OCI-LY1 (cell line): ENCODE measurements at regions not wholly inside any gene's neighbourhood (a gene's known extent, or its start where the extent isn't known, plus 50 kb on each side); places are given as distances from the start of the nearest gene placed in this dataset.

Source experiments
- H2AFZ ChIP-seq: fragments of 200-600 bp; sonication (generic), shearing (Covaris generic); 2 replicates; pipeline ENCODE4 v1.6.0; 2014; ENCODE audit warnings: antibody characterized with exemption, mild to moderate bottlenecking, low read length
- H3F3A ChIP-seq: fragments of 200-600 bp; sonication (generic), shearing (Covaris generic); 2 replicates; pipeline ENCODE4 v1.6.0; 2014; ENCODE audit warnings: mild to moderate bottlenecking, antibody characterized with exemption, low read length, moderate library complexity; ENCODE audit not compliant: insufficient read depth
- H3K27ac ChIP-seq: fragments of 200-600 bp; sonication (generic); 2 replicates; pipeline ENCODE4 v1.5.1; 2014; ENCODE audit warnings: low read length, mixed run types, mild to moderate bottlenecking, low read depth; ENCODE audit not compliant: poor library complexity, severe bottlenecking
- H3K27me3 ChIP-seq: fragments of 200-600 bp; sonication (generic); 2 replicates; pipeline ENCODE4 v1.6.0; 2014; ENCODE audit warnings: antibody characterized with exemption, mild to moderate bottlenecking, low read length, moderate library complexity; ENCODE audit not compliant: insufficient read depth
- H3K36me3 ChIP-seq: fragments of 200-600 bp; sonication (generic); 2 replicates; pipeline ENCODE4 v1.6.1; 2014; ENCODE audit warnings: mild to moderate bottlenecking, antibody characterized with exemption, low read length, moderate library complexity, mixed read lengths; ENCODE audit not compliant: insufficient read depth
- H3K4me1 ChIP-seq: fragments of 200-600 bp; sonication (generic); 2 replicates; pipeline ENCODE4 v1.5.1; 2014; ENCODE audit warnings: mild to moderate bottlenecking, low read length, moderate library complexity; ENCODE audit not compliant: insufficient read depth, severe bottlenecking
- H3K4me2 ChIP-seq: fragments of 200-600 bp; sonication (generic), shearing (Covaris generic); 2 replicates; pipeline ENCODE4 v1.6.1; 2014; ENCODE audit warnings: low read length
- H3K4me3 ChIP-seq: fragments of 200-600 bp; sonication (generic); 2 replicates; pipeline ENCODE4 v1.5.1; 2014; ENCODE audit warnings: low read length, low read depth, mild to moderate bottlenecking, mixed read lengths; ENCODE audit not compliant: poor library complexity, severe bottlenecking
- H3K79me2 ChIP-seq: fragments of 200-600 bp; shearing (Covaris generic); 2 replicates; pipeline ENCODE4 v1.6.1; 2016; ENCODE audit warnings: mixed run types, low read length, mixed read lengths; ENCODE audit not compliant: insufficient read depth
- H3K9ac ChIP-seq: fragments of 200-600 bp; sonication (generic), shearing (Covaris generic); 2 replicates; pipeline ENCODE4 v1.6.1; 2014; ENCODE audit warnings: mild to moderate bottlenecking, low read length, mixed read lengths
- H3K9me2 ChIP-seq: fragments of 200-600 bp; sonication (generic), shearing (Covaris generic); 2 replicates; pipeline ENCODE4 v1.6.1; 2014; ENCODE audit warnings: low read depth, mild to moderate bottlenecking, low read length, mixed read lengths
- H3K9me3 ChIP-seq: fragments of 200-600 bp; shearing (Covaris generic); 2 replicates; pipeline ENCODE4 v1.6.1; 2014; ENCODE audit warnings: low read length, mixed read lengths
- H4K20me1 ChIP-seq: fragments of 200-600 bp; sonication (generic), shearing (Covaris generic); 2 replicates; pipeline ENCODE4 v1.6.0; 2016; ENCODE audit warnings: mild to moderate bottlenecking, low read length; ENCODE audit not compliant: insufficient read depth
- CTCF ChIP-seq: fragments of 200-600 bp; sonication (generic), shearing (Covaris generic); IDR thresholded peaks from 2 replicates; pipeline ENCODE4 v1.5.1; 2017; ENCODE audit warnings: mild to moderate bottlenecking, antibody characterized with exemption, low read length, moderate library complexity, mixed read lengths
- EZH2 ChIP-seq: fragments of 200-600 bp; sonication (generic), shearing (Covaris generic); IDR thresholded peaks from 2 replicates; pipeline ENCODE4 v1.8.0; 2017; ENCODE audit warnings: borderline replicate concordance, mixed run types, mild to moderate bottlenecking, antibody characterized with exemption, low read length, moderate library complexity, mixed read lengths

GRCh38 chr13:76106763-76107162, 470.6 kb downstream of the LMO7 start:
- H3K9me3 ChIP-seq: no peaks in the 10 kb centered on the region
- H3K36me3 ChIP-seq: no peaks in the 10 kb centered on the region
- H3K9ac ChIP-seq: no peak overlapping the region
- no peaks in the 10 kb centered on the region for H3F3A ChIP-seq
- H3K27me3 ChIP-seq: no peaks in the 10 kb centered on the region
- no peaks in the 10 kb centered on the region for H4K20me1 ChIP-seq
- H3K9me2 ChIP-seq: no peaks in the 10 kb centered on the region
- H3K27ac ChIP-seq: no peak overlapping the region
- no peak overlapping the region for H2AFZ ChIP-seq
- H3K4me3 ChIP-seq: no peak overlapping the region
- no peak for TF ChIP-seq EZH2
- no peak for TF ChIP-seq CTCF
- H3K4me2 ChIP-seq: no peak overlapping the region
- no peaks in the 10 kb centered on the region for H3K79me2 ChIP-seq
- no peaks in the 10 kb centered on the region for H3K4me1 ChIP-seq

GRCh38 chr13:76094645-76095044, 458.5 kb downstream of the LMO7 start:
- no peak overlapping the region for H3K4me3 ChIP-seq
- no peaks in the 10 kb centered on the region for H3K9me3 ChIP-seq
- no peaks in the 10 kb centered on the region for H3K36me3 ChIP-seq
- no peaks in the 10 kb centered on the region for H3K4me1 ChIP-seq
- no peaks in the 10 kb centered on the region for H3F3A ChIP-seq
- H3K27ac ChIP-seq: no peak overlapping the region
- no peaks in the 10 kb centered on the region for H3K79me2 ChIP-seq
- H3K27me3 ChIP-seq: no peaks in the 10 kb centered on the region
- no peaks in the 10 kb centered on the region for H4K20me1 ChIP-seq
- no peaks in the 10 kb centered on the region for H3K9me2 ChIP-seq
- H3K4me2 ChIP-seq: no peak overlapping the region
- H2AFZ ChIP-seq: no peak overlapping the region
- no peak for TF ChIP-seq EZH2
- H3K9ac ChIP-seq: no peak overlapping the region

- Histone ChIP-seq H3K9me3 (peaks cover 13% of the 10 kb centered on the region; the same call in 1 of the 2 replicates), H3K79me2 (no peaks in the 10 kb centered on the region), H2AFZ (no peak overlapping the region), H3K27ac (no peak overlapping the region), H3K4me1 (no peaks in the 10 kb centered on the region), H3K4me3 (no peak overlapping the region), H3K4me2 (no peak overlapping the region), H3K27me3 (no peaks in the 10 kb centered on the region), H4K20me1 (no peaks in the 10 kb centered on the region), H3F3A (no peaks in the 10 kb centered on the region), H3K9me2 (no peaks in the 10 kb centered on the region), H3K9ac (no peak overlapping the region), H3K36me3 (no peaks in the 10 kb centered on the region)
- no peak for TF ChIP-seq CTCF
Observed at GRCh38 chr13:76091076-76091475, 454.9 kb downstream of the LMO7 start.

GRCh38 chr13:76086729-76087128, 450.6 kb downstream of the LMO7 start:
- Histone ChIP-seq H3K79me2 (no peaks in the 10 kb centered on the region), H3K9me2 (no peaks in the 10 kb centered on the region), H4K20me1 (no peaks in the 10 kb centered on the region), H3K4me2 (no peak overlapping the region), H3K4me1 (no peaks in the 10 kb centered on the region), H3K27ac (no peak overlapping the region), H3K4me3 (no peak overlapping the region), H3K9ac (no peak overlapping the region), H3K9me3 (peaks cover 16% of the 10 kb centered on the region; the same call in 1 of the 2 replicates), H2AFZ (no peak overlapping the region), H3K27me3 (no peaks in the 10 kb centered on the region), H3F3A (no peaks in the 10 kb centered on the region), H3K36me3 (no peaks in the 10 kb centered on the region)
- TF ChIP-seq EZH2 (no peak), CTCF (no peak)
